ENCODE measurements at regions not wholly inside any gene's neighbourhood (a gene's known extent, or its start where the extent isn't known, plus 50 kb on each side); places are given as distances from the start of the nearest gene placed in this dataset.

DNA sequence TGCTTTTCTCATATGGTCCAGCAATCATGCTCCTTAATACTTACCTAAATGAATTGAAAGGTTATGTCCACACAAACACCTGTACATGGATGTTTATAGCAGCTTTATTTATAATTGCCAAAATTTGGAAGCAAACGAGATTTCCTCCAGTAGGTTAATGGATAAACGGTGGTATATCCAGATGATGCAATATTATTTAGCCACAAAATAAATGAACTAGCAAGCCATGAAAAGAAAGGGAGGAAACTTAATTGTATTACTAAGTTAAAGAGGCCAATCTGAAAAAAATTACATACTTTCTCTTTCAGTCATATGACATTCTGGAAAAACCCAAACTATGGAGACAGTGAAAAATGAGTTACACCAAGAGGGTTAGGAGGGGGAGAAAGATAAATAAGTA is 76.3 kb upstream of the LRRC7 start:
- TF ChIP-seq, protein P1, sequence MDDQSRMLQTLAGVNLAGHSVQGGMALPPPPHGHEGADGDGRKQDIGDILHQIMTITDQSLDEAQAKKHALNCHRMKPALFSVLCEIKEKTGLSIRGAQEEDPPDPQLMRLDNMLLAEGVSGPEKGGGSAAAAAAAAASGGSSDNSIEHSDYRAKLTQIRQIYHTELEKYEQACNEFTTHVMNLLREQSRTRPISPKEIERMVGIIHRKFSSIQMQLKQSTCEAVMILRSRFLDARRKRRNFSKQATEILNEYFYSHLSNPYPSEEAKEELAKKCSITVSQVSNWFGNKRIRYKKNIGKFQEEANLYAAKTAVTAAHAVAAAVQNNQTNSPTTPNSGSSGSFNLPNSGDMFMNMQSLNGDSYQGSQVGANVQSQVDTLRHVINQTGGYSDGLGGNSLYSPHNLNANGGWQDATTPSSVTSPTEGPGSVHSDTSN (IDR thresholded peaks at IDR 0.05), result no peak
- TF ChIP-seq TAF1 (IDR thresholded peaks at IDR 0.05; ENCODE audit: borderline replicate concordance, low read depth, low read length), result no peak
- TF ChIP-seq, protein P2, sequence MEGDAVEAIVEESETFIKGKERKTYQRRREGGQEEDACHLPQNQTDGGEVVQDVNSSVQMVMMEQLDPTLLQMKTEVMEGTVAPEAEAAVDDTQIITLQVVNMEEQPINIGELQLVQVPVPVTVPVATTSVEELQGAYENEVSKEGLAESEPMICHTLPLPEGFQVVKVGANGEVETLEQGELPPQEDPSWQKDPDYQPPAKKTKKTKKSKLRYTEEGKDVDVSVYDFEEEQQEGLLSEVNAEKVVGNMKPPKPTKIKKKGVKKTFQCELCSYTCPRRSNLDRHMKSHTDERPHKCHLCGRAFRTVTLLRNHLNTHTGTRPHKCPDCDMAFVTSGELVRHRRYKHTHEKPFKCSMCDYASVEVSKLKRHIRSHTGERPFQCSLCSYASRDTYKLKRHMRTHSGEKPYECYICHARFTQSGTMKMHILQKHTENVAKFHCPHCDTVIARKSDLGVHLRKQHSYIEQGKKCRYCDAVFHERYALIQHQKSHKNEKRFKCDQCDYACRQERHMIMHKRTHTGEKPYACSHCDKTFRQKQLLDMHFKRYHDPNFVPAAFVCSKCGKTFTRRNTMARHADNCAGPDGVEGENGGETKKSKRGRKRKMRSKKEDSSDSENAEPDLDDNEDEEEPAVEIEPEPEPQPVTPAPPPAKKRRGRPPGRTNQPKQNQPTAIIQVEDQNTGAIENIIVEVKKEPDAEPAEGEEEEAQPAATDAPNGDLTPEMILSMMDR (IDR thresholded peaks at IDR 0.05), result no peak
- no peak for TF ChIP-seq MEF2A (IDR thresholded peaks at IDR 0.05; ENCODE audit: borderline replicate concordance, low read depth)
- TF ChIP-seq EZH2phosphoT487 (IDR thresholded peaks at IDR 0.05; ENCODE audit: borderline replicate concordance, low read depth), result no peak
- TF ChIP-seq EP300 (IDR thresholded peaks at IDR 0.05; ENCODE audit: borderline replicate concordance in 1 of 2, low read depth in 1 of 2, low read length in 1 of 2), result no peak
- no peak for TF ChIP-seq POLR2AphosphoS5 (IDR thresholded peaks at IDR 0.05; ENCODE audit: low read depth, low read length)
- TF ChIP-seq FOXM1 (IDR thresholded peaks at IDR 0.05; ENCODE audit: low read depth), result no peak

All from SK-N-SH (cell line).